H1 (cell line): ENCODE measurements at regions not wholly inside any gene's neighbourhood (a gene's known extent, or its start where the extent isn't known, plus 50 kb on each side); places are given as distances from the start of the nearest gene placed in this dataset.

Source experiments
- CBX8 ChIP-seq: fragments of 300-800, 300-1000 bp; sonication (generic); IDR thresholded peaks from 2 replicates; pipeline ENCODE4 v1.7.1; 2016; ENCODE audit warnings: low read depth, low read length, borderline replicate concordance
- CTCF ChIP-seq, 3 experiments: IDR thresholded peaks; 1 replicate in 2 of 3; 2 replicates in 1 of 3; pipeline versions ENCODE4 v1.5.1 to v1.6.1; 2011; ENCODE audit warnings: low read length in 3 of 3, mild to moderate bottlenecking in 3 of 3, inconsistent platforms in 2 of 3, low read depth in 1 of 3, moderate library complexity in 1 of 3; ENCODE audit not compliant: insufficient read depth in 1 of 3; ENCODE audit errors: control extremely low read depth in 1 of 3
- EP300 ChIP-seq, 2 experiments: IDR thresholded peaks; 1 replicate in 1 of 2; 2 replicates in 1 of 2; pipeline ENCODE4 v1.6.1; 2011 to 2012; ENCODE audit warnings: low read depth in 2 of 2, low read length in 2 of 2, mild to moderate bottlenecking in 2 of 2, borderline replicate concordance in 1 of 2, inconsistent platforms in 1 of 2, moderate library complexity in 1 of 2
- GTF2F1 ChIP-seq: IDR thresholded peaks from 2 replicates; pipeline ENCODE4 v1.6.1; 2012; ENCODE audit warnings: low read depth, low read length, improper control_type of control experiment, borderline replicate concordance
- POLR2AphosphoS5 ChIP-seq: IDR thresholded peaks from 2 replicates; pipeline ENCODE4 v1.6.1; 2011; ENCODE audit warnings: low read depth, low read length
- SP1 ChIP-seq: IDR thresholded peaks from 2 replicates; pipeline ENCODE4 v1.6.1; 2011; ENCODE audit warnings: low read depth, low read length
- ZNF274 ChIP-seq: IDR thresholded peaks from 2 replicates; pipeline ENCODE4 v1.7.0; 2012; ENCODE audit warnings: low read length, borderline replicate concordance; ENCODE audit errors: extremely low read depth

GRCh38 chr3:179503152-179503551 lies 51.9 kb upstream of the GNB4 start:
- no peak for TF ChIP-seq ZNF274
- TF ChIP-seq SP1, result no peak
- TF ChIP-seq GTF2F1, result no peak
- no peak for TF ChIP-seq EP300 (IDR thresholded peaks at IDR 0.05; ENCODE audit: borderline replicate concordance in 1 of 2, low read depth in 2 of 2, low read length in 2 of 2)
- no peak for TF ChIP-seq CBX8
- TF ChIP-seq CTCF (IDR thresholded peaks at IDR 0.05; ENCODE audit: control extremely low read depth in 1 of 3, insufficient read depth in 1 of 3, low read depth in 1 of 3, low read length in 3 of 3), result no peak
- no peak for TF ChIP-seq POLR2AphosphoS5
